Hepatic stellate cell (primary cell): ENCODE measurements at regions not wholly inside any gene's neighbourhood (a gene's known extent, or its start where the extent isn't known, plus 50 kb on each side); places are given as distances from the start of the nearest gene placed in this dataset.
"Not testable (repeated sequence)": the region's sequence is repeated elsewhere in the genome, so short reads cannot be mapped to it uniquely, and the experiment has no call there.

Source experiments
- DNase-seq: peaks from one replicate; pipeline ENCODE4 v3.0.0; 2011; ENCODE audit warnings: low spot score

- DNase-seq = no peak
Measured at GRCh38 chr2:62410926-62411456, 95.0 kb downstream of the TMEM17 start.

- DNase-seq = no peak
Measured at GRCh38 chr2:62410015-62410453, 96.0 kb downstream of the TMEM17 start.

GRCh38 chr2:62409442-62409841, 96.6 kb downstream of the TMEM17 start:
- no peak for DNase-seq

GRCh38 chr2:62408241-62408677, 97.7 kb downstream of the TMEM17 start:
- no peak for DNase-seq

GRCh38 chr2:62407838-62408237, 98.2 kb downstream of the TMEM17 start:
- DNase-seq = no peak

- no peak for DNase-seq
Measured at GRCh38 chr2:62407401-62407800, 98.6 kb downstream of the TMEM17 start.

GRCh38 chr2:62406573-62407043, 99.4 kb downstream of the TMEM17 start:
- DNase-seq = no peak

GRCh38 chr2:62404913-62405312, 101.1 kb downstream of the TMEM17 start:
- no peak for DNase-seq

GRCh38 chr2:62402156-62402555, 103.8 kb downstream of the TMEM17 start:
- DNase-seq = no peak

GRCh38 chr2:62398356-62398755, 107.6 kb downstream of the TMEM17 start:
- DNase-seq = no peak

GRCh38 chr2:62396880-62397279, 109.1 kb downstream of the TMEM17 start:
- no peak for DNase-seq

GRCh38 chr2:62393293-62393692, 112.7 kb downstream of the TMEM17 start:
- DNase-seq = no peak

GRCh38 chr2:62391696-62392095, 114.3 kb downstream of the TMEM17 start:
- DNase-seq = no peak

- not testable (repeated sequence) for DNase-seq
Measured at GRCh38 chr2:62386378-62386777, 119.6 kb downstream of the TMEM17 start.

- DNase-seq = no peak
Measured at GRCh38 chr2:62383846-62384245, 122.1 kb downstream of the TMEM17 start.

- DNase-seq = no peak
Measured at GRCh38 chr2:62382757-62383156, 123.2 kb downstream of the TMEM17 start.

GRCh38 chr2:62382122-62382521, 123.9 kb downstream of the TMEM17 start:
- DNase-seq = no peak

- DNase-seq = no peak
Measured at GRCh38 chr2:62381656-62382055, 124.3 kb downstream of the TMEM17 start.

GRCh38 chr2:62379566-62379965, 126.4 kb downstream of the TMEM17 start:
- DNase-seq = no peak

GRCh38 chr2:62375113-62375420, 130.9 kb downstream of the TMEM17 start:
- DNase-seq = no peak

- DNase-seq = no peak
Measured at GRCh38 chr2:62374301-62375112, 131.5 kb downstream of the TMEM17 start.

- DNase-seq = no peak
Measured at GRCh38 chr2:62372824-62373223, 133.2 kb downstream of the TMEM17 start.

- no peak for DNase-seq
Measured at GRCh38 chr2:62370321-62371250, 135.4 kb downstream of the TMEM17 start.
